Mesenchymal stem cell (in vitro differentiated cells and primary cell): ENCODE measurements at regions not wholly inside any gene's neighbourhood (a gene's known extent, or its start where the extent isn't known, plus 50 kb on each side); places are given as distances from the start of the nearest gene placed in this dataset.

ENCODE experiments used
- DNase-seq: peaks from one replicate; pipeline ENCODE4 v3.0.0-alpha.2; 2013
- H2AFZ ChIP-seq: one replicate; pipeline ENCODE4 v1.6.1; 2013; ENCODE audit warnings: low read depth, mild to moderate bottlenecking, control low read depth, inconsistent platforms, low read length, moderate library complexity
- H2AK5ac ChIP-seq: 2 replicates; pipeline ENCODE4 v1.6.1; 2013; ENCODE audit warnings: low read length, moderate library complexity, mild to moderate bottlenecking, inconsistent platforms; ENCODE audit not compliant: severe bottlenecking
- H2BK120ac ChIP-seq: one replicate; pipeline ENCODE4 v1.6.1; 2013; ENCODE audit warnings: low read depth, mild to moderate bottlenecking, inconsistent platforms, low read length, moderate library complexity
- H2BK12ac ChIP-seq, 2 experiments: one replicate each; pipeline ENCODE4 v1.6.1; 2013; ENCODE audit warnings: inconsistent platforms in 2 of 2, low read length in 2 of 2, mild to moderate bottlenecking in 2 of 2, moderate library complexity in 2 of 2, control low read depth in 1 of 2
- H2BK15ac ChIP-seq: one replicate; pipeline ENCODE4 v1.6.1; 2013; ENCODE audit warnings: mild to moderate bottlenecking, low read depth, inconsistent platforms; ENCODE audit not compliant: poor library complexity, severe bottlenecking
- H2BK5ac ChIP-seq: 2 replicates; pipeline ENCODE4 v1.6.1; 2013; ENCODE audit warnings: low read depth, mild to moderate bottlenecking, low read length, control low read depth, inconsistent platforms; ENCODE audit not compliant: poor library complexity, severe bottlenecking
- H3K14ac ChIP-seq, 2 experiments: one replicate each; pipeline ENCODE4 v1.6.1; 2013; ENCODE audit warnings: inconsistent platforms in 2 of 2, low read length in 2 of 2, control low read depth in 1 of 2, mild to moderate bottlenecking in 1 of 2, moderate library complexity in 1 of 2
- H3K18ac ChIP-seq, 2 experiments: one replicate each; pipeline ENCODE4 v1.6.1; 2013; ENCODE audit warnings: inconsistent platforms in 2 of 2, low read length in 2 of 2, control low read depth in 1 of 2, low read depth in 1 of 2, mild to moderate bottlenecking in 1 of 2
- H3K23ac ChIP-seq, 2 experiments: one replicate each; pipeline ENCODE4 v1.6.1; 2013; ENCODE audit warnings: inconsistent platforms in 2 of 2, low read length in 2 of 2, mild to moderate bottlenecking in 2 of 2, moderate library complexity in 2 of 2, control low read depth in 1 of 2
- H3K27ac ChIP-seq: 2 replicates; pipeline ENCODE4 v1.5.1; 2013; ENCODE audit warnings: mild to moderate bottlenecking, moderate library complexity, low read length, control low read depth, inconsistent platforms; ENCODE audit not compliant: poor library complexity, severe bottlenecking
- H3K27me3 ChIP-seq, 2 experiments: 2 replicates each; pipeline versions ENCODE4 v1.6.1 to v1.7.0; 2013; ENCODE audit warnings: low read length in 2 of 2, mild to moderate bottlenecking in 2 of 2, moderate library complexity in 2 of 2, control low read depth in 1 of 2, inconsistent platforms in 1 of 2; ENCODE audit not compliant: control insufficient read depth in 1 of 2, insufficient read depth in 1 of 2
- H3K36me3 ChIP-seq, 2 experiments: 2 replicates each; pipeline versions ENCODE4 v1.6.1 to v1.7.0; 2013; ENCODE audit warnings: low read length in 2 of 2, control low read depth in 1 of 2, inconsistent platforms in 1 of 2, low read depth in 1 of 2, mild to moderate bottlenecking in 1 of 2; ENCODE audit not compliant: insufficient read depth in 2 of 2, control insufficient read depth in 1 of 2
- H3K4ac ChIP-seq, 2 experiments: one replicate each; pipeline ENCODE4 v1.6.1; 2013; ENCODE audit warnings: inconsistent platforms in 2 of 2, low read length in 2 of 2, mild to moderate bottlenecking in 2 of 2, moderate library complexity in 2 of 2, control low read depth in 1 of 2, low read depth in 1 of 2
- H3K4me1 ChIP-seq: 2 replicates; pipeline ENCODE4 v1.6.1; 2013; ENCODE audit warnings: low read depth, low read length, control low read depth; ENCODE audit not compliant: control insufficient read depth, insufficient read depth
- H3K4me2 ChIP-seq: 2 replicates; pipeline ENCODE4 v1.6.1; 2013; ENCODE audit warnings: low read length, mild to moderate bottlenecking, inconsistent platforms; ENCODE audit not compliant: poor library complexity, severe bottlenecking
- H3K4me3 ChIP-seq, 2 experiments: 2 replicates each; pipeline versions ENCODE4 v1.5.1 to v1.7.0; 2013; ENCODE audit warnings: low read length in 2 of 2, mild to moderate bottlenecking in 2 of 2, control low read depth in 1 of 2, low read depth in 1 of 2; ENCODE audit not compliant: insufficient read depth in 1 of 2
- H3K79me1 ChIP-seq: replicated peaks from 2 replicates; pipeline ENCODE4 v1.6.1; 2013; ENCODE audit warnings: mild to moderate bottlenecking, control low read depth, low read length, inconsistent platforms; ENCODE audit not compliant: poor library complexity, severe bottlenecking
- H3K9ac ChIP-seq: 2 replicates; pipeline ENCODE4 v1.7.0; 2013; ENCODE audit warnings: mild to moderate bottlenecking, low read length, moderate library complexity
- H3K9me3 ChIP-seq: 2 replicates; pipeline ENCODE4 v1.7.0; 2013; ENCODE audit warnings: mild to moderate bottlenecking, low read length; ENCODE audit not compliant: control insufficient read depth
- H4K8ac ChIP-seq: one replicate; pipeline ENCODE4 v1.6.1; 2013; ENCODE audit warnings: inconsistent platforms, mild to moderate bottlenecking, low read length, moderate library complexity
- H4K91ac ChIP-seq: one replicate; pipeline ENCODE4 v1.6.1; 2013; ENCODE audit warnings: mild to moderate bottlenecking, low read length, inconsistent platforms
- WGBS: methylation state at CpG from one replicate; pipeline ENCODE4 v1.1.7; 2013; ENCODE audit warnings: mixed read lengths; 5-methylcytosine and 5-hydroxymethylcytosine counted together

GRCh38 chr4:186954956-186955355 lies 231.3 kb upstream of the FAT1 start:
- no peaks in the 10 kb centered on the region for H3K36me3 ChIP-seq
- no peak overlapping the region for H2BK12ac ChIP-seq
- peaks cover 1% of the 10 kb centered on the region for H3K4me1 ChIP-seq
- no peak overlapping the region for H4K91ac ChIP-seq
- H2AFZ ChIP-seq = no peak overlapping the region
- H3K9me3 ChIP-seq = no peaks in the 10 kb centered on the region
- H3K27ac ChIP-seq = no peak overlapping the region
- H3K79me1 ChIP-seq = no peaks in the 10 kb centered on the region
- WGBS = 93% methylated on average over 6 of the region's 7 CpGs
- H2BK5ac ChIP-seq = no peak overlapping the region
- H3K4me2 ChIP-seq = no peak overlapping the region
- no peak overlapping the region for H2AK5ac ChIP-seq
- H3K18ac ChIP-seq = no peak overlapping the region
- no peak overlapping the region for H4K8ac ChIP-seq
- H3K4me3 ChIP-seq = no peak overlapping the region
- no peak overlapping the region for H3K14ac ChIP-seq
- no peak for DNase-seq
- H3K4ac ChIP-seq = no peak overlapping the region
- no peak overlapping the region for H2BK120ac ChIP-seq
- H3K23ac ChIP-seq = no peak overlapping the region
- H2BK15ac ChIP-seq = no peak overlapping the region
- no peaks in the 10 kb centered on the region for H3K27me3 ChIP-seq
- H3K9ac ChIP-seq = no peak overlapping the region

GRCh38 chr4:186957952-186958555 lies 234.4 kb upstream of the FAT1 start:
- no peak for DNase-seq
- H3K4me2 ChIP-seq = no peak overlapping the region
- H3K27me3 ChIP-seq = no peaks in the 10 kb centered on the region
- H2BK15ac ChIP-seq = no peak overlapping the region
- WGBS = 78% methylated on average over 1 of the region's 3 CpGs
- no peak overlapping the region for H4K8ac ChIP-seq
- no peak overlapping the region for H4K91ac ChIP-seq
- no peak overlapping the region for H3K4me3 ChIP-seq
- no peak overlapping the region for H3K4ac ChIP-seq
- H3K36me3 ChIP-seq = no peaks in the 10 kb centered on the region
- H3K14ac ChIP-seq = no peak overlapping the region
- H3K79me1 ChIP-seq = no peaks in the 10 kb centered on the region
- no peak overlapping the region for H2BK5ac ChIP-seq
- H2BK12ac ChIP-seq = no peak overlapping the region
- no peak overlapping the region for H2BK120ac ChIP-seq
- H3K27ac ChIP-seq = no peak overlapping the region
- peaks cover 1% of the 10 kb centered on the region for H3K4me1 ChIP-seq
- H2AK5ac ChIP-seq = no peak overlapping the region
- H3K9ac ChIP-seq = no peak overlapping the region
- no peak overlapping the region for H3K23ac ChIP-seq
- H3K18ac ChIP-seq = no peak overlapping the region
- no peaks in the 10 kb centered on the region for H3K9me3 ChIP-seq
- H2AFZ ChIP-seq = no peak overlapping the region

GRCh38 chr4:186958726-186959350 lies 235.2 kb upstream of the FAT1 start:
- peak overlapping the region; percentile 23 for H2AFZ ChIP-seq
- no peaks in the 10 kb centered on the region for H3K9me3 ChIP-seq
- H3K4me1 ChIP-seq = peaks cover under 1% of the 10 kb centered on the region
- H3K27me3 ChIP-seq = no peaks in the 10 kb centered on the region
- no peak overlapping the region for H2BK15ac ChIP-seq
- H3K79me1 ChIP-seq = no peaks in the 10 kb centered on the region
- H4K8ac ChIP-seq = no peak overlapping the region
- H2BK12ac ChIP-seq = no peak overlapping the region
- no peak for DNase-seq
- no peak overlapping the region for H2AK5ac ChIP-seq
- no peak overlapping the region for H4K91ac ChIP-seq
- no peak overlapping the region for H3K9ac ChIP-seq
- peak overlapping the region in 1 of 2 experiments; percentile 15 for H3K14ac ChIP-seq
- no peak overlapping the region for H3K4me3 ChIP-seq
- no peak overlapping the region for H3K4me2 ChIP-seq
- no peak overlapping the region for H3K27ac ChIP-seq
- no peaks in the 10 kb centered on the region for H3K36me3 ChIP-seq
- H2BK5ac ChIP-seq = no peak overlapping the region
- 80% methylated on average over 8 of the region's 9 CpGs for WGBS
- H2BK120ac ChIP-seq = no peak overlapping the region
- H3K23ac ChIP-seq = no peak overlapping the region
- no peak overlapping the region for H3K4ac ChIP-seq
- H3K18ac ChIP-seq = no peak overlapping the region

- H3K4me1 ChIP-seq = no peaks in the 10 kb centered on the region
- H4K91ac ChIP-seq = no peak overlapping the region
- no peak overlapping the region for H2BK120ac ChIP-seq
- no peak overlapping the region for H2BK12ac ChIP-seq
- H3K9me3 ChIP-seq = no peaks in the 10 kb centered on the region
- 57% methylated on average over 10 of the region's 12 CpGs for WGBS
- DNase-seq = peak; percentile 61
- no peak overlapping the region for H2BK5ac ChIP-seq
- H3K18ac ChIP-seq = no peak overlapping the region
- no peak overlapping the region for H2AFZ ChIP-seq
- no peak overlapping the region for H2AK5ac ChIP-seq
- H4K8ac ChIP-seq = no peak overlapping the region
- peak overlapping the region in 1 of 2 experiments; percentile 58 for H3K4me3 ChIP-seq
- no peak overlapping the region for H2BK15ac ChIP-seq
- H3K23ac ChIP-seq = no peak overlapping the region
- H3K4me2 ChIP-seq = no peak overlapping the region
- no peak overlapping the region for H3K4ac ChIP-seq
- H3K36me3 ChIP-seq = no peaks in the 10 kb centered on the region
- H3K9ac ChIP-seq = peak overlapping the region; percentile 60
- H3K14ac ChIP-seq = no peak overlapping the region
- H3K79me1 ChIP-seq = no peaks in the 10 kb centered on the region
- H3K27ac ChIP-seq = no peak overlapping the region
- H3K27me3 ChIP-seq = no peaks in the 10 kb centered on the region
These were observed 256.5 kb upstream of the FAT1 start for GRCh38 chr4:186979961-186980745.
